ENCODE measurements at regions not wholly inside any gene's neighbourhood (a gene's known extent, or its start where the extent isn't known, plus 50 kb on each side); places are given as distances from the start of the nearest gene placed in this dataset.
"Not testable (repeated sequence)": the region's sequence is repeated elsewhere in the genome, so short reads cannot be mapped to it uniquely, and the experiment has no call there.

DNA sequence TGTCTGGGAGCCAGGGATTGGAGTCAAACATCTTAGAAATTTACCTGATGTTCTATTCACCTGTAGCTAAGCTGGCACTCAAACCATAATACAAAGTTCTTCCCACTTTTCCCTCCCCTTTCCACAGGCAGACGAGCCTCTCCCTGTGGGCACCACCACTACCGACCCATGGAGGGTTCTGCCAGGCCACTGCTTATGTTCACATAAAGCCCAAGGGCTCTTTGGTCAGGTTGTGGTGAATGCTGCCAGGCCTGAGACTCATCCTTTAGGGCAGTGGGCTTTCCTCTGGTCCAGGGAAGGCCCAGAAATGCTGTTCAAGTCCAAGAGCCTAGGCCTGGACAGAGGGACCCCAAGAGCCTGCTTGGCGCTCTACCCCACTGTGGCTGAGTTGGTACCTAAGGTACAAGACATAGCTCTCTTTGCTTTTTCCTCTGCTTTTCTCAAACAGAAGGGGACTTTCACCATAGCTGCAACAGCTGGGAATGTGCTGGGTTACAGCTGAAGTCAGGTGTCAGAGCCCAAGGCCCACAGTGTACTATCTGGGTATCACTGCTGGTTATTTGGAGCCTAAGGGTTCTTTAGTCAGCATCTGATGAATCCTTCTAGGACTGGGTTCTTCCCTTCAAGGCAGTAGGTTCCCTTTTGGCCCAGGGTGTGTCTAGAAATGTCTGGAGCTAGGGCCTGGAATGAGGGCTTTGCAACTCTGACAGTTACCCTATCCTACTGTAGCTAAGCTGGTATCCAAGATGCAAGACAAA is 620.1 kb downstream of the TLE1 start:
- DNase-seq = no peak

DNA sequence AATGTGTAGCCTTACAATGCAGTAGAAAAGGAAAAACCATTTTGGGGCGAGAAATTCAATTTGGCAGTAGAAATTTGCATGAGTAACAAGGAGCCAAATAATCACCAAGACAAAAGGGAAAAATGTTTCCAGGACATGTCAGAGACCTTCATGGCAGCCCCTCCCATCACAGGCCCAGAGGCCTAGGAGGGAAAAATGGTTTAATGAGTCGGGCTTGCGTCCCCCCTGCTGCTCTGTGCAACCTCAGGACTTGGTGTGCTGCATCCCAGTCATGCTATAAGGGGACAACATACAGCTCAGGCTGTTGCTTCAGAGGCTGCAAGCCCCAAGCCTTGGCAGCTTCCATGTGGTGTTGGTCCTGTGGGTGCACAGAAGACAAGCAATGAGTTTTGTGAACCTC is 626.4 kb downstream of the TLE1 start:
- not testable (repeated sequence) for DNase-seq

DNA sequence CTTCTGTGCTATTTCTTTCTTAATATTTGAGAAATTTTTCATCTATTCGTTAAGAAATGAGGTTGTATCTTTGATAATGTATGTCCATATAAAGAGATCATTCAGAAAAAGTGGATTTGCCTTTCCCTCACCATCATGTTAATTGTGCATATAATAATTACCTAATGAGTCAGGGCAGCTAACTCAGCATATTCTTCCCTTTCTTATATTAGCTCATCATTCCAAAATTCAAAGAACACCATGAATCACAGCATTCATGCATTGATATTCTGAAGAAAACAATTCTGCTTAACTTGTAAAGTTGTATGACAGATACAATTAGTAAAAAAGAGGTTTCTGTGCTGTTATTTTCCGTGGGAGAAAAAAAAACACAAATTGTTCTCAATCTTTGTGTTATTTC is 630.6 kb downstream of the TLE1 start:
- DNase-seq = no peak

DNA sequence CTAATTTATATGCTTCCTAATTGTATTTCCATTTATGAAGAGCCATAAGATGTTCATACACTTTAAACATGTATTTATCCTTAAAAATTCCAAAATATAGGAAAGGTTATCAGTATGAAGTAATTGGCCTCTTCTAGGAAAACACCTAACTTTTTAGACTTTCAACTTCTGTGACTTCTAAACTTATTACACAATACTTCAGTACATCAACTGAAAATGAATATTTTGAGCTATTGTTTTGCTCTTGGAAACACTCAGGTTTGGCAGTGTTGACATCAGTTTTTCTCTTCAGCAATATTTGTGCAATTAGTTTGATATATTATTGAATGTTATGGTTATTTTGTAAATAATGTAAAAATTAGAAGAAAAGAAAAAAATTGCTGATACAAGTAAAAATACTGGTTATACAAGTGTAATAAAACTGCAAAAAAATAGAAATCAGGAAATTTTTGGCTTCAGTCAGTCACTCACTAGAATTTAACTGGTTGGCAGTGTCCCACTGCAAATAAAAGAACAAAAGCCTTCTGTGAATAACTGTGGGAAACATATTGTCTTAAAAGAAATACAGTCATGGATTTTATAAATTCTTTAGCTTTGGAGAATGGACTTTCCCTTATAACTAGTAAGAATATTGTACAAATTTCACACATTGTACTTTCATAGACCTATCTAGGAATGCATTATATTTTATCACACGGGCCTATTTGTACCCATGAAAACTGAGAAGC is 635.9 kb downstream of the TLE1 start:
- no peak for DNase-seq

DNA sequence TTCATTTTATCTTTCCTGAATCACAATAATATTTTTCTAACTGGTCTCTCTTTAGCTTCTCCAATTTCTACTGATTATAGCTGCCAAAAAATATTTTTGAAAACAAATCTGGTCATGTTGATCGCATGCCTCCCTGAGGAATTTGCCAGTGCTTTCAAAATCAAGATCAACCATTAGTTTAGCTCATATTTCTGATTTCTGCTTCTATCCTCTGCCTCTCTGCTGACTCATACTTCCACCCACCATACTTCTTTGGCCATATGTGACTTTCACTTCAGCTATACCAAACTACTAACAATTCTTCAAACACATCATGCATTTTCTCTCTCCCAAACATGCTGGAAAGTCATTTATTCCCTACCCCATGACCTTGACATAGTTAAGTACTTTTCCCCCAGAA is 636.5 kb downstream of the TLE1 start:
- no peak for DNase-seq

DNA sequence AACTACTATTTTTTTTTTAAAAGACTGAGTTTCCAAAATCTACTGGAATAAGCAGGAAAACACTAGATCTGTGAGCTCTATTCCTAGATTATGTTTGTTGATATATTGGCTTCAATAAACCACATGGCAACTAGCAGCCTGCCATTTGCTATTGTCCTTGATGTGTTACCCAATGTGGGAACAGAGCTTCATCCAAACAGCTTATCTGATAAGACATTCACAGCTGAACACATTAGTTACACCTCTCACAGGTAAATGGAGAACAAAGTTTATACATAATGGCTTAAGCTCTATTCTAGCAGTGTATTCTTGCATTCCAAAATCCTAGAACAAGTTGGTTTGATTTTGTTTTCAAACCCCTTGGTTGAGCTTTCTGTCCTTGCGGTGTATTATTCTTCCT is 642.1 kb downstream of the TLE1 start:
- DNase-seq = no peak

DNA sequence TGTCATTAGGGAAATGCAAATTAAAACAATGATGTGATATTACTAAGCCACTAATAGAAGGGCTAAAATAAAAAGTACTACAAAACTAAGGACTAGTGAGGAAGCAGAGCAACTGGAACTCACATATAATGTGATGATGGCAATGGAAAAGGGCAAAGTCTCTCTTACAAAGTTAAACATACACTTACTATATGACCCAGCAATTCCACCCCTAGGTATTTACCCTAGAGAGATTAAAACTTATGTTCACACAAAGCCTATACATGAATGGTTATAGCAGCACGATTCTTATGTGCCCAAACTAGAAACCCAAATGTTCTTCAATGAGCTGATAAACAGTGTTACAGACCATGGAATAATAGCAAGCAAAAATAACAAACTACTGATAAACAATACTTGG is 643.7 kb downstream of the TLE1 start:
- DNase-seq = no peak

DNA sequence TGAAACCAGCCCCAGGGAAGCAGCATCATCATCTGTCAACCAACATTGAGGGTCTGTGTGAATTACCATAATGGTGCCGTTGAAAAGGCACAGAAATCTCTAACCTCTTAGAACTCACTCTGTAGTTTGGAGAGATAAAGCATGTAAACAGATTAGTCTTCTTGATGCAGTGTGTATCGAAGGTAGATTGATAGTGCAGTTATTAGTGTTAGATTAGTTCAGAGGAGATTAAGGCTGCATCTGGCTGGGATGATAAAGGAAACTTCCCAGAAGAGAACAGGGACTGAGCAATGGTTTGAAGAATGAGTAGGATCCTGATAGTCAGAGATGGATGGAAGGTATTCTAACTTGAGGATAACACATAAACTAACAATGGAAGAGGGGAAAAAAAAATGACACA is 651.5 kb downstream of the TLE1 start:
- DNase-seq = no peak

DNA sequence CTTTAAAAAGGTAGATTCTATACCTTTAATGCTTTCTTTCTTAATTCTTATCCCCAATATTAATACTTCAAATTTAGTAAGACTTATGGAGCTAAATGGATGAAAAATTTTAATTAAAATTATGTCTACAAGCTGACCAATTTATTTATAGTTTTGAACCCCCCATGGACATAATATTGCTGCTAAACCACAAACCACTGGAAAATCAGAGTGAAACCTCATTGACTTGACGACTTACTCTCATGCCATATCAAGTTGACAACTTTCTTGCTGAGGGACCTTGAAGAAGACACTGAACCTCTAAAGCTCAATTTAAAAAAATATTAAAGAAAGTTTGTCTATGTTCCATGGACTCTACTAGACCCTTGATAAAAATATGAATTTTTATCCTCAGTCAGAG is 653.7 kb downstream of the TLE1 start:
- no peak for DNase-seq

DNA sequence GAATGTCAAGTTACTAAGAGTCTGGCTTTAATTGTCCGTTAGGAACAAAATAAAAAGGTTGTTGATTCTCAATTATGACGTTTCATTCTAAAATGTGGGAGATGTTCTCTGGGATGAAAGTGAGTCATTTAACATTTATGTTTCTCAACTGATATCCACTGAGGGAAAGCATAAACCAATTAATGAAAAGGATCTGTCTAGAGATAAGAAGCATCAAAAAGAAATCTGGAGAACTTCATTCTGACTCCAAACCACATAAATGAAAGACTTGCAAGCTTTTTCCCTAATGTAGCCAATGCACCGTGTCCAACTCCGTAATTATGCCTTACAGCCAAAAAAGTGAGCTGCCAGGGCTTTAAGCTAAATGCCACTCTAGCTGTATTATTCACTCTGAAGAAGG is 654.2 kb downstream of the TLE1 start:
- no peak for DNase-seq

DNA sequence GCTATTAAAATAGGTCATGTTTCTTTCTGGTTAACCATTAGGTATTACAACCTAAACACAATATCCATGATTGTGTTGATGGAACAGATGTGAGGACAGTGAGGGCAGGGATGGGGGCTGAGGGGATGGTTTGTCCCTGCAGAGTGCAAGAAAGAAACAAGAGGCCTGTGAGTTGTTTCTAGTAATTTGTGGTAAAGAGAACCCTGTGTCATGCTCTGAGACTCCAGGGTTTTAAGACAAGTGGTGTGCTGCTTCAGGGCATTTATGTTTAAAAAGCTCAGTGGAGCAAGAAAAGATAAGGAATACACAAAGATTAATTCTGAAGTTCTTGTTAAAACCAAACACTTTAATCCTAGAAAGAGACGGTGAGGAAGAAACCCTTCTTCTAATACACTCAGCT is 656.5 kb downstream of the TLE1 start:
- no peak for DNase-seq

DNA sequence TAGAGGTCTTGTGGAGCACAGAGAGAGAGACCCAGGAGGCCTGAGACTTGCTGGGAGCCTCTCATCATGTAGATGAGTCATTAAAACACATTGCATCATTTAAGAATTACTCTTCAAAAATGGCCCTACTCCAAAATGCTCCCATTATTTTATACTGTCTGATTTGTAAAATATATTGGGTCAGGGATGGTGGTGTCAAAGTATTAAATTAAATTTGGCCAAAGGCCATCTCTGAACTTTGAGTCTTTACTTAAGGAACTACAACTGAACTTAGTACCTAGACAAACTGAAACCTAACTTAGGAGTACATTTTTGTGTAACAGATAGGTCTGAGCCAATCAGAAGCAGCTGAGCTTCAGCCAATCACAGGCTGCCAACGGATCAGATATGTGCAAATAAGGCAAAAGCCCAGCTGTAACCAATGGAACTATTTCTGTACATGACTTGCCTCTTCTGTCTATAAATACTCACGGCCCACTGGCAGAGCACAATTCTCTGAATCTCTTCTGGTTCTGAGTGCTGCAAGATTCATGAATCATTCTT is 657.2 kb downstream of the TLE1 start:
- DNase-seq = no peak

DNA sequence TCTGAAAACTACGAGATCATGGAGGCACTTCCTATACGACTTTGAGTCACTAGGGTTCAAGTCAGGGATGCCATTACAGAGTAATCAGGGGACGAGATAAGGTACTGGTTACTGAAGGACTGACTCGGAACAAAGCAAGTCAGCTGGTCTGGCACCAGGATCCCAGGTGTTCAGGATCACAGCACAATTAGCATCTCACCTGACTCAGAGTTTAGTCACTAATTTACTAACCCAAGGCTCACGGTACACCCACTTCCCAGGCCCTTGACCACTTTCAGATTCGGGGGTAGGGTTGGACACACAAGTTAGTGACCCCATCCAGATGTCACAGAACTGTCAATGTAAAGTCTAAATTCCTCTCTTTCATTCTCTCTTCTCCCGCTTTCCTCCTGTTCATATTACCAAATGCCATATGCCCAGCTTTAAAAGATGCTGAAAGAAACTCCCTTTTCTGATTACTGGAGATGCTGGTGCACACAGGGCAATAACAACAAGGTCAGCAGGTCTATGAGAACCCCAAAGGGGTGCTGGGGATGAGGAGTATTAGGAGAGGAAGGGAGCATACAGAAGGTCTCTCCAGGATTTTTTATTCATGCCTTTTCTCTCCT is 657.8 kb downstream of the TLE1 start:
- DNase-seq = no peak

DNA sequence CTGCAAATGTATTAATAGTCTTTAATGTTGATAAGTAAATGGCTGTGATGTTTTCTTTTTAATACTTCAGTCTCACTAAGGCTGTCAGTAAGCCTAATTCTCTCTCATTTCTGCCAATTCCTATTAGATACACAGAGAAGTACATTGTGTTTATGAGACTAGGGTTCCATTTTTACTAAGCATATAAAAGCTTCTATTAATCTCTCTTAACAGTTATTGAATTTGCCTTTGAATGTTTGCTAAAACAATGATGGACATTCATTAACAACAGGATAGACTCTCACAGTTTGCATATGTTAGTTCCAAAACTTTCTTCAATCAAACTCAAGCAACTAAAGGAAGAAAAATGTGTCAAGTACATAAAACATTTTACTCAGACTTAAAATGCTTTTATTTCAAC is 659.3 kb downstream of the TLE1 start:
- DNase-seq = no peak

DNA sequence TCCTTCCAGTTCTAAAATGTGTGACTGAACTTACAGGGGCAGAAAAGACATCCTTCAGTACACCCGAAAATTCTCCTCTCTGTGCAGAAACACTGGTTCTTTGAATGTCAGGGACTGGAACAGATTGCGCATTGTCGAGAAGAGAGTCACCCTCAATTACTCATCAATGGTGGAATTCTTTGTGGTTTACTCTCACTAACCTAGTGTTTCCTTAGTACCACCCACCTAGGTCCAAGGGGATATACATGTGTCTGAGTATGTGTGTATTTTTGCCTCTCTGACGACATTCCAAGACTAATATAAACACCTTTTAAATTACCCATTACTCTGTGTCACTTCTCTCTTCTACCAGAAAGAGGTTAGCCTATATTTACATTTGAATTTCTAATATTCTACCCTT is 660.8 kb downstream of the TLE1 start:
- DNase-seq = no peak

DNA sequence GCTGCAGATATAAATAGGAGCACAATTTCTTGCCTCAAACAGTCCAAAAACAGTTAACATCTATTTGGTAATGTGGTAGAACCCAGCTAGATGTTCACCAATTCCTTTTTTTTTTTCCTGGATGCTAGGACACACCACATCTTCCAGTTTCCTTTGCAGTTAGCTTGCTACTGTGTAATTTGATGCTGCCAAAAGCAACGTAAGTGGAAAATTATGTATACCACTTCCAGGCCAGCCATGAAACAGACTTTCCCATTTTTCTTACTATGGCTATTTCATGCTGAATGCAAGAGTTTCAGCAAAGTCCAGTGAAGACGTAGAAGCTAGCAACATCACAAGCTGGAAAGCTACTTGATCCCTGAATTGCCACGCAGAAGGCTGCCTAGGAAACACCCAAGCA is 667.2 kb downstream of the TLE1 start:
- no peak for DNase-seq

DNA sequence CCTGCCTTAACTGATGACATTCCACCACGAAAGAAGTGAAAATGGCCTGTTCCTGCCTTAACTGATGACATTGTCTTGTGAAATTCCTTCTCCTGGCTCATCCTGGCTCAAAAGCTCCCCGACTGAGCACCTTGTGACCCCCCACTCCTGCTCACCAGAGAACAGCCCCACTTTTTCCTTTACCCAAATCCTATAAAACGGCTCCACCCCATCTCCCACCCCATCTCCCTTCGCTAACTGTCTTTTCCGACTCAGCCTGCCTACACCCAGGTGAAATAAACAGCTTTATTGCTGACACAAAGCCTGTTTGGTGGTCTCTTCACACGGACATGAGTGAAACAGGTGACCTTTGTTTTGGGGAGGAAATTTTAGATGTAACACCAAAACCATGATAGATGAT is 674.4 kb downstream of the TLE1 start:
- not testable (repeated sequence) for DNase-seq

DNA sequence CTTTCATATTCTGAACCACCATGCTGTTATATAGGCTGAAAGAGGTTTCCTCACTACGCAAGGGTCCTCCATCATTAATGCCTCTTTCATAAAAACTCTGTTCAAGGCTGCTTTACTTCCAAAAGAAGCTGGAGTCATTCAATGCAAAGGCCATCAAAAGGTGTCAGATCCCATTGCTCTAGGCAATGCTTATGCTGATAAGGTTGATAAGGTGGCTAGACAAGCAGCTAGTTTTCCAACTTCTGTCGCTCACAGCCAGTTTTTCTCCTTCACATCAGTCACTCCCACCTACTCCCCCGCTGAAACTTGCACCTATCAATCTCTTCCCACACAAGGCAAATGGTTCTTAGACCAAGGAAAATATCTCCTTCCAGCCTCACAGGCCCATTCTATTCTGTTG is 676.2 kb downstream of the TLE1 start:
- not testable (repeated sequence) for DNase-seq

DNA sequence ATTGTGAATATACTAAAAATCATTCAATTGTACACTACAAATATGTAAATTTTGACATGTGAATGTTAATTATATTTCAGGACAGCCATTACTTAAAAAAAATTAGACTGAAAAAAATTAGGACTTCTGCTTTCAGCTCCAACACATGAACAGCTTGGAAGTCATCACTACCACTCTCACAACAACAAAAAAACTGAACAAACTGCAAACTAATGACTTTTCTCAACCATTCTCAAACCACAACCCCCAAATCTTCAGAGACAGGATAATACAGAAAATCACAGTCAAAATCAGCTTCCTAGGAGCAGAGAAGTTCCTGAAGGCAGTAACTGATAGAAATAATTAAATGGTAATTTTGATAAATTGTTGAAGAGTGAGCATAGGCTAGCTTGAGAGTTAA is 686.4 kb downstream of the TLE1 start:
- DNase-seq = no peak

DNA sequence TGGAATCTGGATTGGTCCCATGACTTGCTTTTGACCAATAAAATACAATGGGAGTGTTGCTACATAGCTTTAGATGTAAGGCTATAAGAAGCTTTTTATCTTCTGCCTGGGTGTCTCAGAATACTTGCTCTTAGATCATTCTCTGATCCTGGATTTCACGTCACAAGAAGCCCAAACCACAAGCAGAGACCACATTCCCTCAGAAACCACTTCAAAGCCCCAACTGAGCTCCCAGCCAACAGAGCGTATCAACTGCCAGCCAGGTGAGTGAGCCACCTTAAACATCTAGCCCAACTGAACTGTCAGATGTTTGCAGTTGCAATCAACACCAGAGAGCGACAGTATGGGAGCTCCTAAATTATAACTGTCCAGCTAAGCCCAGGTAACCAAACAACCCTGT is 687.1 kb downstream of the TLE1 start:
- DNase-seq = no peak

DNA sequence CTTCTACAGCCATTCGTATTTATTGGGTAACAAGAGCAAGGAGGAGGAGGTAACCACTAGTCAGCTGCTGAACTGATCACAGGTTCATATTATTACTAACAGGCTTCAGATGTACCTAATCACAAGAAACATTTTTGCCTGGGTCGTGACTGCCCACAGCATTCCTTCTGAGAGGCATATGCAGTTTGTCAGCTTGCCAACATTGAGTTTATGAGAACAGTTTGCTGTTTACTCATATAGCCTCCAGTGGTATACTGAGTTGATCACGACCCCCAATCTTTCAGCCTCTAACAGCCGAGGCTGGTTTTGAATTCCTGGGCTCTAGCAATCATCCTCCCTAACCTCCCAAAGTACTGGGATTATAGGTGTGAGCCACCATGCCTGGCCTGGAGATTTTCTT is 693.6 kb downstream of the TLE1 start:
- no peak for DNase-seq

DNA sequence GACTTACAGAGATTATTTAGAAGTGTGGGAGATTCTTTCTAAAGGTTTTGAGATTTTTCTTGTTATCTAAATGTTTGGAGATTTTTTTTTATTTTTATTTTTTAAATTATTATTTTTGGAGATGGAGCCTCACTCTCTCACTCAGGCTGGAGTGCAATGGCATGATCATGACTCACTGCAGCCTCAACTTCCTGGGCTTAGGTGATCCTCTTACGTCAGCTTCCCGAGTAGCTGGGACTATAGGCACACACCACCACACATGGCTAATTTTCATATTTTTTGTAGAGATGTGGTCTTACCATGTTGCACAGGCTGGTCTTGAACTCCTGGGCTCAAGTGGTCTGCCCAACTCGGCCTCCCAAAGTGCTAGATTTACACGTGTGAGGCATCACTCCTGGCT is 694.5 kb downstream of the TLE1 start:
- no peak for DNase-seq

DNA sequence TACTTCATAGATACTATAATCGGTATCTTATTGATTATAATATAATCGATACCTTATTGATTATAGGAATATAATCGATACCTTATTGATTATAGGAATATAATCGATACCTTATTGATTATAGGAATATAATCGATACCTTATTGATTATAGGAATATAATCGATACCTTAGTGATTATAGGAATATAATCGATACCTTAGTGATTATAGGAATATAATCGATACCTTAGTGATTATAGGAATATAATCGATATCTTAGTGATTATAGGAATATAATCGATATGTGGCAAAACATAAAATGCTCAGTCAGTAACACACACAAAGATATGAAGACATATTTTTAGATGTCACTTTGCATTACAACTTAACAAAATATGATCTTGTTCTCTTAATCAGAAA is 703.8 kb downstream of the TLE1 start:
- DNase-seq = not testable (repeated sequence)

DNA sequence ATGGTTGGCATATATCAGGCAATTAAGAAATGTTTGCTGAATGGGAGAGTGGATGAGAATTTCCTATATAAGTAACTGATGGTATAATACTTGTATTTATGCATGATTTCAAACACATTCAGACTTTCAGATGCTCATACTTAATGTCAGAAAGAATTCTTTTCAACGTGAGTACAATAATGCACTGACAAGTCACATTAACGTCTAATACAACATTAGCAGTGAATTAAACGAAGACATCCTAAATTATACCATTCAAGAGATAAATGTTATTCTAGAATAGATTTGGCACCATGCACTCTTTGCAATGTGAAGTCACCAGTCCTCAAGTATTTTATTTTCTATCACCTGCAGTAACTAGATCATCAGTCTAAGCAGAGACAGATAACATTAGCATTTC is 712.9 kb downstream of the TLE1 start:
- no peak for DNase-seq
